ENCODE measurements at regions not wholly inside any gene's neighbourhood (a gene's known extent, or its start where the extent isn't known, plus 50 kb on each side); places are given as distances from the start of the nearest gene placed in this dataset.

DNA sequence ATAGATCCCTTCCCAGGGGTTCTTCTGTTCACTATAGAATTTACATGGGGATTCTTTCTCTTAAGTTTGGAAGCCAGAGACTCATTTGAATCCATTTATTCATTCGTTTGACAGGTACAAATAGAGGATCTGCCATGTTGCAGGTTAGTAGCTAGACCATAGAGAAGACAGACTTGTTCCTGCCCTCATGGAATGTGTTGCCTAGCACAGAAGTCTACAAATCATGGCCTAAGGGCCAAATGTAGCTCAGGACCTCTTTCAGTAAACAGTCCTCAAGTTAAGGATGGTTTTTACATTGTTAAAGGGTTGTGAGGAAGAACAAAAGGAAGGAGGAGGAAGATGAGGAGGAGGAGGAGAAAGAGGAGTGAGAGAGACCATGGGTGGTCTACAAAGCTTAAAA, 114.7 kb upstream of the SLC44A1 start:
- TF ChIP-seq, protein P1, sequence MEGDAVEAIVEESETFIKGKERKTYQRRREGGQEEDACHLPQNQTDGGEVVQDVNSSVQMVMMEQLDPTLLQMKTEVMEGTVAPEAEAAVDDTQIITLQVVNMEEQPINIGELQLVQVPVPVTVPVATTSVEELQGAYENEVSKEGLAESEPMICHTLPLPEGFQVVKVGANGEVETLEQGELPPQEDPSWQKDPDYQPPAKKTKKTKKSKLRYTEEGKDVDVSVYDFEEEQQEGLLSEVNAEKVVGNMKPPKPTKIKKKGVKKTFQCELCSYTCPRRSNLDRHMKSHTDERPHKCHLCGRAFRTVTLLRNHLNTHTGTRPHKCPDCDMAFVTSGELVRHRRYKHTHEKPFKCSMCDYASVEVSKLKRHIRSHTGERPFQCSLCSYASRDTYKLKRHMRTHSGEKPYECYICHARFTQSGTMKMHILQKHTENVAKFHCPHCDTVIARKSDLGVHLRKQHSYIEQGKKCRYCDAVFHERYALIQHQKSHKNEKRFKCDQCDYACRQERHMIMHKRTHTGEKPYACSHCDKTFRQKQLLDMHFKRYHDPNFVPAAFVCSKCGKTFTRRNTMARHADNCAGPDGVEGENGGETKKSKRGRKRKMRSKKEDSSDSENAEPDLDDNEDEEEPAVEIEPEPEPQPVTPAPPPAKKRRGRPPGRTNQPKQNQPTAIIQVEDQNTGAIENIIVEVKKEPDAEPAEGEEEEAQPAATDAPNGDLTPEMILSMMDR (IDR thresholded peaks at IDR 0.05; ENCODE audit: poor library complexity, severe bottlenecking), result no peak
- no peak for TF ChIP-seq EZH2 (IDR thresholded peaks at IDR 0.05; ENCODE audit: borderline replicate concordance, insufficient read depth, low read length, poor library complexity, severe bottlenecking)
- TF ChIP-seq RAD21 (conservative IDR thresholded peaks at IDR 0.05), result no peak
- TF ChIP-seq TAF1 (IDR thresholded peaks at IDR 0.05; ENCODE audit: low read depth), result no peak
